ENCODE measurements at regions not wholly inside any gene's neighbourhood (a gene's known extent, or its start where the extent isn't known, plus 50 kb on each side); places are given as distances from the start of the nearest gene placed in this dataset.

GRCh38 chr3:180311242-180311641 lies 274.5 kb upstream of the PEX5L start:
- CTCF ChIA-PET (ENCODE audit: low intra/inter-chr PET ratio, low total read pairs) = no interaction called here
- in situ Hi-C loops (cut with HindIII; ENCODE audit: extremely low pct_ligation_motif_present, low pct_unique_long_range_greater_than_20kb) (no loop called here), intact Hi-C loops (cut with micrococcal nuclease; ENCODE audit: unreplicated experiment) (no loop called here)
- no peaks in the 10 kb centered on the region for H3K79me2 ChIP-seq (ENCODE audit: insufficient read depth, low read length)
- no peak overlapping the region for H3K4me3 ChIP-seq (replicated peaks in 1 of 3; ENCODE audit: insufficient read depth in 1 of 3, low read depth in 2 of 3, low read length in 3 of 3)
- no peak overlapping the region for H2AFZ ChIP-seq (ENCODE audit: low read length)
- H3K27ac ChIP-seq (ENCODE audit: extremely low read length, insufficient read depth, low read length) = no peak overlapping the region
- POLR2A ChIA-PET = no interaction called here
- no peaks in the 10 kb centered on the region for H3K36me3 ChIP-seq (replicated peaks in 1 of 2; ENCODE audit: control insufficient read depth in 1 of 2, insufficient read depth in 2 of 2, low read length in 2 of 2)
- H3K4me2 ChIP-seq (ENCODE audit: low read depth, low read length) = no peak overlapping the region
- DNase-seq (ENCODE audit: low spot score) = no peak
- H3K9me3 ChIP-seq (ENCODE audit: low read length) = no peaks in the 10 kb centered on the region
- no peaks in the 10 kb centered on the region for H3K27me3 ChIP-seq (ENCODE audit: control insufficient read depth in 1 of 2, insufficient read depth in 2 of 2, low read length in 2 of 2)
- no peak for ATAC-seq
- no TSS peak for BruUV-seq (replicated peaks)
- H4K20me1 ChIP-seq (ENCODE audit: insufficient read depth, low read length) = no peaks in the 10 kb centered on the region
- no peak for TF ChIP-seq HNRNPL (IDR thresholded peaks at IDR 0.05; ENCODE audit: low read depth, low read length)
- TF ChIP-seq ARHGAP35 (CRISPR knock-in tag; IDR thresholded peaks at IDR 0.05; ENCODE audit: borderline replicate concordance) = no peak
- no peak for TF ChIP-seq MBNL3 (CRISPR knock-in tag; conservative IDR thresholded peaks at IDR 0.05)
- TF ChIP-seq XRCC5 (optimal IDR thresholded peaks at IDR 0.05; ENCODE audit: low read length) = no peak
- TF ChIP-seq, protein P1, sequence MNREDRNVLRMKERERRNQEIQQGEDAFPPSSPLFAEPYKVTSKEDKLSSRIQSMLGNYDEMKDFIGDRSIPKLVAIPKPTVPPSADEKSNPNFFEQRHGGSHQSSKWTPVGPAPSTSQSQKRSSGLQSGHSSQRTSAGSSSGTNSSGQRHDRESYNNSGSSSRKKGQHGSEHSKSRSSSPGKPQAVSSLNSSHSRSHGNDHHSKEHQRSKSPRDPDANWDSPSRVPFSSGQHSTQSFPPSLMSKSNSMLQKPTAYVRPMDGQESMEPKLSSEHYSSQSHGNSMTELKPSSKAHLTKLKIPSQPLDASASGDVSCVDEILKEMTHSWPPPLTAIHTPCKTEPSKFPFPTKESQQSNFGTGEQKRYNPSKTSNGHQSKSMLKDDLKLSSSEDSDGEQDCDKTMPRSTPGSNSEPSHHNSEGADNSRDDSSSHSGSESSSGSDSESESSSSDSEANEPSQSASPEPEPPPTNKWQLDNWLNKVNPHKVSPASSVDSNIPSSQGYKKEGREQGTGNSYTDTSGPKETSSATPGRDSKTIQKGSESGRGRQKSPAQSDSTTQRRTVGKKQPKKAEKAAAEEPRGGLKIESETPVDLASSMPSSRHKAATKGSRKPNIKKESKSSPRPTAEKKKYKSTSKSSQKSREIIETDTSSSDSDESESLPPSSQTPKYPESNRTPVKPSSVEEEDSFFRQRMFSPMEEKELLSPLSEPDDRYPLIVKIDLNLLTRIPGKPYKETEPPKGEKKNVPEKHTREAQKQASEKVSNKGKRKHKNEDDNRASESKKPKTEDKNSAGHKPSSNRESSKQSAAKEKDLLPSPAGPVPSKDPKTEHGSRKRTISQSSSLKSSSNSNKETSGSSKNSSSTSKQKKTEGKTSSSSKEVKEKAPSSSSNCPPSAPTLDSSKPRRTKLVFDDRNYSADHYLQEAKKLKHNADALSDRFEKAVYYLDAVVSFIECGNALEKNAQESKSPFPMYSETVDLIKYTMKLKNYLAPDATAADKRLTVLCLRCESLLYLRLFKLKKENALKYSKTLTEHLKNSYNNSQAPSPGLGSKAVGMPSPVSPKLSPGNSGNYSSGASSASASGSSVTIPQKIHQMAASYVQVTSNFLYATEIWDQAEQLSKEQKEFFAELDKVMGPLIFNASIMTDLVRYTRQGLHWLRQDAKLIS (CRISPR knock-in tag; IDR thresholded peaks at IDR 0.05) = no peak
- no peak for TF ChIP-seq STAG1 (CRISPR knock-in tag; IDR thresholded peaks at IDR 0.05)
- no peak for TF ChIP-seq ZNF740 (CRISPR knock-in tag; IDR thresholded peaks at IDR 0.05)
- TF ChIP-seq ZNF331 (CRISPR knock-in tag; IDR thresholded peaks at IDR 0.05) = no peak
- no peak for TF ChIP-seq HOMEZ (CRISPR knock-in tag; IDR thresholded peaks at IDR 0.05; ENCODE audit: low read depth)
- no peak for TF ChIP-seq TBX2 (CRISPR knock-in tag; IDR thresholded peaks at IDR 0.05; ENCODE audit: borderline replicate concordance)
- no peak for TF ChIP-seq MLLT10 (CRISPR knock-in tag; IDR thresholded peaks at IDR 0.05)
- TF ChIP-seq ZNF232 (CRISPR knock-in tag; IDR thresholded peaks at IDR 0.05; ENCODE audit: borderline replicate concordance) = no peak
- no peak for TF ChIP-seq U2AF2 (IDR thresholded peaks at IDR 0.05; ENCODE audit: low read depth, low read length)
- H3K9ac ChIP-seq (ENCODE audit: insufficient read depth, low read depth, low read length) = no peak overlapping the region
- 0% methylated on average over 1 of the region's 1 CpG for WGBS (ENCODE audit: low lambda C conversion rate)
- no peak for FAIRE-seq
- H3K4me1 ChIP-seq (ENCODE audit: insufficient read depth, low read length) = no peaks in the 10 kb centered on the region
